Posterior cingulate gyrus (tissue), 11 donors: ENCODE measurements at regions not wholly inside any gene's neighbourhood (a gene's known extent, or its start where the extent isn't known, plus 50 kb on each side); places are given as distances from the start of the nearest gene placed in this dataset.

Source experiments
- DNase-seq, 10 donors: peaks; one replicate each; pipeline versions ENCODE4 v3.0.0 to v3.0.0-alpha.2; 2020 to 2021; ENCODE audit warnings: mixed read lengths in 3 of 10
- intact Hi-C: fragments of 100-400 bp; cut with DNase I; formaldehyde crosslinking; loops from one replicate; pipeline ENCODE4 v1.15.1; 2023

DNA sequence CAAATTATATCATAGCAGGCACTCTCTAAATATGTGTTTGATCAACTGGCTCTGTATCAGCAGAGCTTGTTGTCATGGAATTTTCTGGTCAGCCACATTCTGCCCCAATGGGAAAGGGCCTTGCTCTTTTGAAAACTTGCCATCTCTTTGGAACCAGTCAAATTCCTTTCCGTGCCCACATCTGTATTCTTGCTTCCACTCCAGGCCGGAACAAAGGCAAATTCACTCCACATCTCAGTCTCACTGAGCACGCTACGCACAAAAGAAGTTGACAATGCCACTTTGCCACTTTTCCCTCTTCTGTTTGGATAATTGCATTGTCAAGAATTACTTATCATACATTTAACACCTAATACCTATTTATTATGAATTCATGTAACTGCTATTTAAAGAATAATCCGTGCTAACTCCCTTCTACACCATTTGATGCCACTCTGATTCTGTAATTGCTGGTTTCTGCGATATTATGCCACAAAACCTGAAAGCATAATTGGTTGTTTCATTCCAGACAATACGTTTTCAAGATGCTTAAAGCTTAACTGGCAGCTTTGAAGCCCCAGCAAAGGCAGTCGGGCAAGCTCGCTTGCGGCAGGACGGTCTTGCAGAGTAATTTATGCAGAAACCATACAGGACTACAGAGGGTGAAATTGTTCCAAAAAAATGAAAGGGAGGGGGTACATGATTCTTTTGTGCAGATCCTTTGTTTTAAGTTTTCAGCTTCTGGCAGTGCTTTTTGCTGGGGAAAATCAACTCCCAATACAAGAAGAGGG, 277.7 kb downstream of the MSX2 start:
- DNase-seq: peak in 1 of 10 donors; percentile 51
- intact Hi-C loops: loop anchor here (2.0 kb wide), 1 partner anchor 59 kb away; no protein-coding TSS in a partner anchor

DNA sequence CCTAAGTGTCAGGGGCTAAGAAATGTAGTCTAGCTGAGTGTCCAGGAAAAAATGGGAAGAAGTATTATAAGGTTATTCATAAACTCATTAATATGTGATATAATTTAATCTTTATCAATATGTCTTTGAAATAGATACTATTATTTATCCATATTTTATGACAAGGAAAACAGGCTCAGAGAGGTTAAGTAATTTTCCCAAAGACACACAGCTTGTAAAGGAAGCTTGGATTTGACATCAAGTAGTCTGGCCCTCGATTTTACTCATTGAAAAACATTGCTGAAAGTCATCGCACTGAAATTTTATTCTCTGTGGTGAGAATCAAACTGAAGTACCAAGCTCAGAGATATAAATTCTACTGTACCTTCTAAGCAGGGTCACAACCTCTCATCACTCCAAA, 276.9 kb downstream of the MSX2 start:
- intact Hi-C loops: no loop called here
- DNase-seq: no peak

DNA sequence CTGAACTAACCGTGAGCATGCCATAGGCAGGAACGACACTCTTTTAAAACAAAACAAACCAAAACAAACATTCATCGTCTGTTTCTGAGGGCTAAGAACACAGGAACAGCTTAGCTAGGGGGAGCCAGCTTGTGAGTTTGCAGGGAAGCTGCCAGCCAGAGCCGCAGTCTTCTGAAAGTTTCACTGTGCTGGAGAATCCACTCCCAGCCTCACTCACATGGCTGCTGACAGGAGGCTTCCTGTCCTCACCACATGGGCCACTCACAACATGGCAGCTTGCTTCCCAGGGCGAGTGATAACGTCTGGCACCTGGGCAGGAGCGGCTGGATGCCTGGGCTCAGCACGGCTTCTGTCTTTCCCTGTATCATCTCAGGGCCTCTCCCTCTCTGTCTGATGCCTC, 275.2 kb downstream of the MSX2 start:
- DNase-seq: peak in 2 of 10 donors; percentile 13 to 83
- intact Hi-C loops: no loop called here

DNA sequence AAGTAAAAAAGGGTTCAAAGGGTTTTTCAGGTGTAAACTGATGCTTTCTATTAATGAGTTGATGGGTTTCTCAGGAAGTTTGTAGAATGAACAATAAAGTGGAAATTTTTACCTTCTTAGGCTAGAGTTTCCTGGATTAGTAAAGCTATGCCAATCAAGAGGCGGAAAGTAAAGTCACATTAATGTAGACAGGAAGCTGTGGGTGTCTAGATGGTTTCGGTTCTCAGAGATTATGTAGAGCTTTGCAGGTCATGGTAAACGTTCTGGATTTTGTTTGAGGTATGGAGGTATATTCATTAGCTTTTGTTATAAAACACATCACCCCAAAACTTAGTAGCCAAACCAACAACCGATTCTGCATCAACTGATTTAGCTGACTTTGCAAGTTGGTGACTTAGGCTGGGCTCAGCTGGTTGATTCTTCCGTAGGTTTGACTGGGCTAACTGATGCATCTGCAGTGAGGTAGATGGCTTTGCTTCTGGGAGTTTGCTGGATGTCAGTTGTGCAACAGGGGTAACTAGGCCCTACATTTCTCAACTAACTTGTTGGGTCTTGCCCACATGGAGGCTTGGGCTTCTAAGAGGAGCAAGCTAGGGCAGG, 273.8 kb downstream of the MSX2 start:
- DNase-seq: no peak
- intact Hi-C loops: no loop called here

DNA sequence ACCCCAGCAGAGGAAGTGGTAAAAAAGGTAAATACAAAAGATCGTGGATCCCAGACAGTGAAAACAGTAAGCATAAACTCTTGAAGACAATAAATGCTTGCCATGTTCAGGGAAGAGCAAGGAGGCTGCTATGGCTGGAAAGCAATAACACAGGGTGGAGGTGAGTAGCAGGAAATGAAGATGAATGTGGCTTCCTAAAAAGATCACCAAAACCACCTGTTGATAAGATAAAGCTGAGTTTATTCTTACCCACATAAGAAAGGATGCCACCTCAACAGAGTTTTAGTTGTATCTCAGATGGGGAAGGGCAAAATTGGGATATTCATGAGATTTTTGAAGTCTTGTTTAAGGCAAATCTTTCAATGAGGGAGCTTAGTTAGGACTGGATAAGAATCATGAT, 273.3 kb downstream of the MSX2 start:
- DNase-seq: no peak
- intact Hi-C loops: no loop called here

DNA sequence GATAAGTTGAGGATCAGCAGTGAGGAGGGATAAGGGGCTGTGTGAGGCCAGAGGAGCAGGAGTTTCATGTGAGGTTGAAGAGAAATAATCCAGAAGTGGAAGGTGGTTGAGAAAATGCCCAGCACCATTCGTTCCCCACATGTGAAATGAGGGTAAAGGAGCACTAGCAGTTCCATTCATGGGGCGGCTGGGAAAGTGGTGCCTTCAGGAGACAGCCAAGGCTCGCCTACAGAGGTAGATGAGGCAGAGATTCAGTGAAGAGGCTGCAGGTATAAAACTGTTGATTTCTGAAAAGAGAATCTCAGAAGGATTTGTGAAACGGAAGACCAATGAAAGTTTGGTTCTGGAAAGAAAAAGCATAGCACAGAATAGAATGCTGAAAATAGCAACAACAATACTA, 272.6 kb downstream of the MSX2 start:
- intact Hi-C loops: no loop called here
- peak in 1 of 10 donors; percentile 23 for DNase-seq

DNA sequence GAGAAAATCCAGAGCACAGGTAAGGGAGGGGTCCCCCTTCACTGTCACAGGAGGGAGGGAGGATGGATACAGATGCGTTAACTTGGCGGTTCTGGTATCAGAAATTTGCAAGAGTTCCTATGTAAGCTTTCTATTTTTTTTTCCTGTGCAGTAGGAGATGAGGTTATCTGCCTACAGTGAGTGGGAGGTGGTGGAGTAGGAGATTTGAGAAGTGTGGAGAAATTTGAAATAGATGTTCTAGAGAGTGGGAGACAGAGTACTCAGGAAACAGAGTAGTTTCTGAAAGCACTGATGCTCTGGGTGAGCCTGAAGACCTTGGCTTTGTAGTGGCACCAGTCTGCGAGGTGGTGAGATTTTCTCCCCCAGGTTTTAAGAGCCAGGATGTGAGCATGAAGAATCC, 271.4 kb downstream of the MSX2 start:
- intact Hi-C loops: no loop called here

DNA sequence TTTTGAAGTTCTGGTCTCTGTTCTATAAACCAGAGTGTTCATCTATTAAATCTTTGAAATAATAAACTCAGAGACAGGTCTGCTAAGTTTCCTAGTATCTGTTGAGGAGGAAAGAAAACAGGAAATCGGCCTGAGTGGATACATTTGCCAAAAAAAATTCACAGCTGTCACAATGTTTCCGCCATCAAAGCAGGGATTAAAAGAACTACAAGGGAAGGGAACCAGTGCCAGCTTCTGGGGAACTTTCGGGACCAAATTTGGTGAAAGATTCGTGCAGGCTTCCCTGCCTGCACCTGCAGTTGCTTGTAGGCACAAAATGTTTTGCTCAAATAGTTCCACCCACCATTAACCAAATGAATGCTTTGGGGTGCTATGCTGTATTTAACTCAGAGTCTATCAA, 267.5 kb downstream of the MSX2 start:
- no peak for DNase-seq

More for the DNA sequence above, 271.4 kb downstream of the MSX2 start:
- no peak for DNase-seq

DNA sequence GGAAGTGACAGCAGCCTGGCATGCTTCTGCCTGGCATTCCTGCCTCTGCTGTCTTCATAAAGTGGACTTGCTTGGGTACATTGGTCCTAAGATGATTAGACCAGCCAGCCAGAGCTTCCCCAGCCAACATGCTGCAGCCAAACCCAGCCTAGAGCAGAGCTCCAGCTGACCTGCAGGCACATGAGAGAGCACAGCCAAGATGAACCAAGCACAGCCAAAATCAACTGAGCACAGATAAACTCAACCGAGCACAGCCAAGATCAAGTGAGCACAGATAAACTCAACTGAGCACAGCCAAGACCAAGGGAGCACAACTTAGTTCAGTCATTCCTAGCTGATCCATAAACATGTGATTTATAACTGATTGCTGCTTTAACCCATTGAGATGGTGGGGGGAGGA, 266.5 kb downstream of the MSX2 start:
- intact Hi-C loops: no loop called here
- no peak for DNase-seq

More for the DNA sequence above, 267.5 kb downstream of the MSX2 start:
- intact Hi-C loops: no loop called here

DNA sequence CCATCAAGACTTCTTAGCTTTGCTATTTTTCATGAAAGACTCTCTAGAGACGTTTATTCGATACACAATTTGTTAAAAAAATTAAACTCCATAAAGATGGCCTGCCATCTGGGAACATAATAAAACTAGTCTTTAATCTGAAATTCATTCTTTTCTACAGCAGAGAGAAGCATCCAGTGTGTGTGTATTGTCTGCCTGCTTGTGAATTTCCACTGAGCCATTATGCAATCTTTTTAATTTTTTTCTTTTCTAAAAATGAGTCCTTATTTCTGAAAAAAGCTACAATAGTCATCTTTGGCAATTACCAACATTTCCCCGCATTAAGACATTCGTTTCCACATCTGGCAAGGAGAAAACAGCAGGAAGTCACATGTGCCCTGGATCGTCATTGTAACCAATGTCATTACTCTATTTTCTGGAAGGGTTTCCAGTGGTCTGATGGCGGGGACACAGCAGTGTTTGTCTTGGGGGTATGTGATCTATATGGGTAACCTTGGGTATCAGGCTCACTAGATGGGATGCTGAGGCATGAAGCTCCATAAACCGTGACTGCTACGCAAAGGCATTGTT, 263.1 kb downstream of the MSX2 start:
- intact Hi-C loops: no loop called here
- no peak for DNase-seq

DNA sequence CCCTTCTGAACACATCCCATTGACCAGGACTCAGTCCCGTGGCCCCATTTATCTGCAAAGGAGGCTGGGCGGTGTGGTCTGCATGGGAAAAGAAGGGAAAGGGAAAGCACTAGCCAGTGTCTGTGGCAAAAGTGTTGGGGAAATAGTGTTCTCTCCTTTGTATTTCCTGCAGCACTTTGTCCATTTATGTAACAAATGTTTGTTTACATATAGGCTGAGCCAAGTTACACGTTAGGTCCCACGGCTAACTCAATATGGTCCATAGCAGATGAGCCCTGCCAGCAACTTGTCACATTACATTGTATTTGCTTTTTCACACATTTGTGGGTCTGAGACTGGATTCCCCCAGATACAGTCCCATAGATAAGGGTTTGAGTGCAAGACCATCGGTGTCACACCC, 260.5 kb downstream of the MSX2 start:
- intact Hi-C loops: no loop called here
- no peak for DNase-seq

DNA sequence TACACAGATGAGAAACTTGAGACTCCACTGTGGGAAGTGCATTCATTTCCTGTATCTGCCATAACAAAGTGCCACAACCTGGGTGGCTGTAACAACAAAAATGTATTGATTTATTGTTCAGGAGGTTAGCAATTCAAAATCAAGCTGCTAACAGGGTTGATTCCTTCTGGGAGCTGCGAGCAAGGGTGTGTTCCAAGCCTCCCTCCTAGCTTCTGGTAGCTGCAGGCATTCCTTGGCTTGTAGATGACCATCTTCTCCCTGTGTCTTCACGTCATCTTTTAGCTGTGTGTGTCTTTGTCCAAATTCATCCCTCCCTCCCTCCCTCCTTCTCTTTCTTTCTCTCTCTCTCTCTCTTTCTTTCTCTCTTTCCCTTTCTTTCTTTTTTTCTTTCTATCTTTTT, 258.1 kb downstream of the MSX2 start:
- intact Hi-C loops: no loop called here
- DNase-seq: no peak

DNA sequence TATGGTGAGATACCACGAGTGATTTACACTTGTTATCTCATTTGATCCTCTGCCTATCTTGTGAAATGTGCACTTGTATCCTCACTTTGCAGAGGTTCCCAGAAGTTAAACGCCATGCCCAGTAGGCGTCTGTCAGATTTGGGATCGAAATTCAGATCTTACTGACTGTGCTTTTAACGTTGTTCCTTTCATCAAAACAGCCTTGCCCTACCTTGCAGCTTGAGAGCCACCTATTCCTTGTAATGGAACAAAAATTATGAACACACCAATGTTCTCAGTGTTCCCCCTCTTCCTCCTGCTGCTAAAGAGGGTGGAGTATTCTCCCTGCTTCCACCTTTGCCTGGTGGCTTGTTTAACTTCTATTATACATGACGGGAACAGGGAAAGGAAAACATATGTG, 257.0 kb downstream of the MSX2 start:
- DNase-seq: no peak
- intact Hi-C loops: no loop called here

DNA sequence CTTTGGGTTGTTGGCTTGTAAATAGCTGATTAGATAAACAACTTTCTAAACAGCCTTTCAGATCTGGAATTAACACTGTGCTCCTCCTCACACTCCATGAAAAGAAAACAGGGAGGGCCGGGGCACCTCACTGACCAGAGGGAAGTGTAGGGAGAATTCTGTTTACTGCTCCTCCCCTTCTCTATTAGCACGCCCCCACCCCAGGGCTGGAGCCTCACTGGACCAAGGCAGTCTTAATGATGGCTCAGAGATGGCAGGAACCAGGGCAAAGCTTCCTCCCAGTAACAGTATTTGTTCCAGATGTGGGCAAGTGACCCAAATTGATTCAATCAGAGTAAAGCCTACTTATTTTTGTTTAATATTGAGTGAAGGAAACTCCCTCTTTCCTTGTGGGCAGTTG, 256.6 kb downstream of the MSX2 start:
- DNase-seq: no peak

DNA sequence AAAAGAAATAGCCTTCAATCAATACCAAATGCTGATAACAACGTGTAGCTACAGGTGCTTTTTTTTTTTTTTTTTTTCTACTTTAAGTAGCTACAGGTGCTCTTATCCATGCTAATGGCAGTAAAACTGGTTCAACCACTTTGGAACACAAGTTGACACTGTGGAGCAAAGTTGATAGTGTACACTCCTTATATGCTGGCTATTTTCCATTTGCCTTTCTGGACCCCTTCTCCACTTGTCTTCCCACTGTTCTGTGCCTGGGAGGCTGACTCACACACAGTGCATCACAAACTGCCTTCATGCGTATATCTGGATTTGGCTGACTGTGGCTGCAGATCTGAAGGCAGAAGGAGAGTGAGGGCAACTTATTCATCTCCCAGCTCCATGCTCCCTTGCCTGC, 247.9 kb downstream of the MSX2 start:
- DNase-seq: no peak
- intact Hi-C loops: no loop called here

More for the DNA sequence above, 256.6 kb downstream of the MSX2 start:
- intact Hi-C loops: no loop called here

DNA sequence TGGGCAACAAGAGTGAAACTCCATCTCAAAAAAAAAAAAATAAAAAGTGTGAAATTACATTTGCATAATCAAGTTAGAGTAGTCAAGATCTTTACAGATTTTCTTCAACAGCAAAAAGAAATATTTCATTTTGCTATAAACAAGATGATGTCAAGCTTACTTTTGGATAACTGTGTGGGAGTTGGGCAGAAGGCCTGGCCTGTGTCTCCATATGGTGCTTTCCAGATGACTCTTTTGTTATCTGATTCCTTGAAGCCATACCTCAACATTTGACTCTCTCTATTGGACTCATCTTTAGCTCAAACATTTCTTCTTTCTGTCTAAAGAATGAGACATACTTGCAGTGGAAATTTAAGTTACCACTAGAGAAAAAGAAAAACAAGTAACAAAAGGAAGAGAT, 246.8 kb downstream of the MSX2 start:
- intact Hi-C loops: no loop called here
- no peak for DNase-seq

DNA sequence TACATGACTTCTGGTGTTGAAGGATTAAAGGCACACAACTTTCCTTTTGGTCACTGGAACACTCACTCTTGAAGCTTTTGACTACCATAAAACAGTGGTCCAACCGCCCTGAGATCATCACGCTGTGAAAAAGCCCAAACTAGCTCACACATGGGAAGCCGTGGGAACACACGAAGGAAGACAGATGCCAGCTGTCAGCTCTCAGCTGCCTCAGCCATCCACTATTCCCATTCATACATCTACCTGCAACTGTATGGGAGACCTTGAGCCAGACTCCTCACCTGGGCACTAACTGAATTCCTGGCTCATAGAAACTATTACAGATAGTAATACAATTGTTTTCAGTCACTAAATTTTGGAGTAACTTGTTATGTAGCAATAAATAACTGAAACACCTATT, 246.1 kb downstream of the MSX2 start:
- intact Hi-C loops: no loop called here
- no peak for DNase-seq

DNA sequence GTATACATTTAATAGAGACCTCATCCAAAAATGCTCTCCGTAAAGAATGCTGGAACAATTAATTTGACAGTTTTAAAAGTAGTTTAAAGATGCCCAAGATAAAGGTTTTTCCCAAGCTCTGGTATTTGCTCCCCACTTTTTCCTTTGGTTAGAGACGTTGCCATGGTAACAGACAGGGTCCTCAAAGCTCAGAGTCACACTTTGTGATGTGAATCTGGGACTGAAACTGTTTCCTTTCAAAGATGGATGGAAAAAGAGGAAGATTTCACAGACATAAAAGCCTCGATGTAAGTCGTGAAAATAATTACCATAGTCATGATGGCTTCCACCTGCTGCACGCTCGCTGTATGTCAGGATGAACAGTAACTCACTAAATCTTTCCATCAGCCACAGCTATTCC, 229.5 kb downstream of the MSX2 start:
- no peak for DNase-seq
- intact Hi-C loops: loop anchor here (5.0 kb wide), 1 partner anchor 508 kb away; no protein-coding TSS in a partner anchor

DNA sequence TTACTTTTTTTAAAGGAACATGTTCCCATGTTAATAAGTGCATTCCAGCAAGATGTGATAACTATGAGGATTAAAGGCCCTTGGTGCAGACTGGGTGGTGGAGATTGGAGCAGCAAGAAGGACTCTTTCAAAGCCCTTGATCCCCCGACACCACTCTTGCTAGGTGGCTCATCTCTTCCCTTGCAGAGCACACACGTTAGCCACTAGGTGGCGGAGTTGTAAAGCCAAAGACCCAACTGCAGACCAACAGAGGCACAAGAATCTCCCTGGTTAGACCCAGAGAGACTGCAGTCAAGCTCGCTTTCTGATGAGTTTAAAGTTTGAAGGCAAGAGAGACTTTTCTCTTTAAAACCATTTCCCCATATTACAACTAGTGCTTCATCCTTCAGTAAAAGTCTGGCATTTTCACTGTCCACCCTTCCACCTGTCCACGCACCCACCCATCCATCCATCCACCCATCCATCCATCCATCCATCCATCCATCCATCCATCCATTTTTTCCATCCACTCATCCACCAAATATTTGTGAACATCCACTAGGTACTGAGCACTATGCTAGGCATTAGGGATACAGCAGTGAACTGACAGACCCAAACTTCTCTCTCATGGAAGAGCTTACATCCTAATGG, 226.9 kb downstream of the MSX2 start:
- intact Hi-C loops: loop anchor here (1.0 to 5.0 kb wide), 3 partner anchors 108 to 511 kb away; partner anchors contain the start of gene DRD1
- peak in 9 of 10 donors; percentile 24 to 95 (median 72) for DNase-seq

DNA sequence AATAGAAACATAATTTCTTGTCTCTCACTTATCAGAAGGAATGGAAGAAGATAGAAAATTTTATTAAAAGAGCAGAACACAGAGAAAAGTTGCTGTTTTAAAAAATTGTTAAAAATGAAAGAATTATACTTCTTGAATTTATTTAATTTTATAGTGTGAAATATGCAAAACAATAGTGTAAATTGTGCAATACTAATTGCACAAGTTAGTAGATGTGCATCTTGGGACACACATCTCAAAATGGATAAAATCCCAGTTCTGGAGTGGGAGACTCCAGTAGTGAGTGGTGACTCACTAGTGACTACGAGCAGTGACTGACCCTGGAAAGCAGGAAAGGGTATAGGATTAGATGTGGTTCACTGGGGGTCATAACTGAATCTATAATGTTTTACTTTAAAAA, 223.2 kb downstream of the MSX2 start:
- intact Hi-C loops: no loop called here
- DNase-seq: no peak

DNA sequence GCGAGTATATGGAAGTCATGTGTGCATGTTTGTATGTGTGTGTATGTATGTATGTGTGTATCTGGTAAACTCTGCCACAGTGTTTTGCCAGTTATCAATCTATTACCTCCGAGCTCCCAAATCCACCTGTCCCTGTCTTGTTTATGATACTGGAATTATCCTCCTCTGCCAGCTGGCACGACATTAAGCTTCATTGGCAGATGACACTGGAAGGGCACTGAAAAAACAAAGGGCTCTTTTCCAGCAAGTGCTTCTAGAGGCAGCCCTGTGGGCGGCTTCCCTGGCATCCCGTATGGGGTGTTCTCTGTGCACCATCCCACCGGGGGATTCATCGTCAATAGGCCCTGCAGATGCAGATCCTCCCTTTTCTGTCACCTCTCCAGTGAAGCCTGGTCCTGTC, 221.5 kb downstream of the MSX2 start:
- intact Hi-C loops: no loop called here
- peak in 1 of 10 donors; percentile 23 for DNase-seq
